GM10266 (cell line): ENCODE measurements at regions not wholly inside any gene's neighbourhood (a gene's known extent, or its start where the extent isn't known, plus 50 kb on each side); places are given as distances from the start of the nearest gene placed in this dataset.

Experiments used
- DNase-seq: peaks from one replicate; pipeline ENCODE4 v3.0.0; 2012; ENCODE audit errors: extremely low spot score
- CTCF ChIP-seq: IDR thresholded peaks from 2 replicates; pipeline ENCODE4 v1.5.1; 2012; ENCODE audit warnings: mild to moderate bottlenecking, low read depth; ENCODE audit not compliant: control insufficient read depth, insufficient read depth; ENCODE audit errors: missing control alignments

DNA sequence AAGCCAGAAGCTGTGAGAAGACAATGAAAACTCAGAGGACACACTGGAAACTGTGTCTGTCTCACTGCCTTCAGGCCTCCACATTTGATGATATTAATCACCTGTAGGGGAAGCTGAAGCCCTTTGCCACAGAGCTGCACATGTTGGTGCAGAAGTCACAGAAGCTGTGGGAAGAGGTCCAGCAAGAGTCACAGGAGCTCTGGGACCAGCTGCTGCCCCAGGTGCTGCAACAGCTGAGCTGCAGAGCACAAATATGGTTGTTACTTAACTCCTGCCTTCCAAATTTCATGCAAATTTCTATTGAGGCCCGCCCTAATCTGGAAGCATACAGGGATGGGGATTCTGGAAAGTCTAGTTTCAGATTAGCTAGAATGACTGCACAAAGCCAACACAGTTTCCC, 169.3 kb downstream of the OGFRL1 start:
- DNase-seq: no peak
- no peak for TF ChIP-seq CTCF

DNA sequence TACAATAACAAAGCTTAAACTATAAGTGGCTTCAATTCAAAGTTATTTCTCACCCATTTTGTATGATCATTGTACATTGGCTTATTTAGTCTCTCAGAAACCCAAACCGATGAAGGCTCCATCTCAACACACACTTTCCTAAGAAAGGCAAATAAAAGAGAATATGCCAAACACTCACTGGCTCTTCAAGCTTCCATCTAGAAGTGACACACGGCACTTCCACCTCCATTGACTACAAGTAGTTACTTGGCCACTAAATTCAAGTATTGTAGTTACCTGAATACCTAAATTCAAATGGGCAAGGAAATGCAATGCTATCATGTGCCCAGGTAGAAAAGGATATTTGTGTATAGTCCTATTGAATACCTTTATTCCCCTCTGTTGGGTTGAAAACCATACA, 170.6 kb downstream of the OGFRL1 start:
- no peak for DNase-seq
- TF ChIP-seq CTCF: no peak

GRCh38 chr6:71460933-71461332, 172.3 kb downstream of the OGFRL1 start:
- TF ChIP-seq CTCF: no peak
- no peak for DNase-seq

- TF ChIP-seq CTCF: no peak
- no peak for DNase-seq
Measured at GRCh38 chr6:71463061-71463460, 174.4 kb downstream of the OGFRL1 start.

GRCh38 chr6:71465096-71465495, 176.5 kb downstream of the OGFRL1 start:
- no peak for TF ChIP-seq CTCF
- no peak for DNase-seq

DNA sequence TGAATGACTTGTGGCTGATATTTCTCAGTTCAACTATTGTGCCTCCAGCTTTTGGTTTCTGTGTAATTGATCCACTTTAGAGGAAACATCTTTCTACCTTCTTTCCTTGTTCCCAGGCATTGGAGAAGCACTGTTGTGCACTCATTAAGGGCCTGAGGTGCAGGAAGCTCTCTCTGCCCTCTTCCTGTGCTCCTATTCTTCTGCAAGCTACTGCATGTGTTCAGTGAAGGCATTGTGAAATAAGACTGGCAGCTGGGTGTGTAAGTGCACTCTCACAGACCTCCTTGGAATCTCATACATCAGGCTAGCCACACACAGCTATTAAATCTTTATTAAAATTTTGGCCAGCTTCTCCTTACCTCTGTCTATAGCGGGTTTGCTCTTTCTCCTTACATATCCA, 177.8 kb downstream of the OGFRL1 start:
- no peak for TF ChIP-seq CTCF
- DNase-seq: no peak

DNA sequence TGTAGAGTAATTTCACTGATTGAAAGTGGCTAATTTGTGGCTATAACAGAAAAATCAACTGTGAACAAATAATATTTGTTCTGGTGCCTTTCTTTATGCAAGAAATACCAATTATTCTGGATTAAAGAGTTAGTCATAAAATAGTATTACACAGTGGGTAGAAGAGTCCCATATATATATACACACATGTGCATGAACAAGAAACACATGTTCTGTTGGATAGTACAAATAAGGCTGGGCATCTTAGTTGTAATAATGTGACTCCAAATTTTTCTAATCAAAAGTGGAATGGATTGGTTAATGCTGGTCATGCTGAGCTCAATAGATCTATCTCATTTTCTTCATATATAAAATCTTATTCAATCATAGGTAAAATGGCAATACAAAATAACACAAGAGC, 179.4 kb downstream of the OGFRL1 start:
- no peak for TF ChIP-seq CTCF
- no peak for DNase-seq
